ENCODE measurements at regions not wholly inside any gene's neighbourhood (a gene's known extent, or its start where the extent isn't known, plus 50 kb on each side); places are given as distances from the start of the nearest gene placed in this dataset.

GRCh38 chr3:116886202-116886893, 176.8 kb downstream of the TUSC7 start:
- TF ChIP-seq, protein P1, sequence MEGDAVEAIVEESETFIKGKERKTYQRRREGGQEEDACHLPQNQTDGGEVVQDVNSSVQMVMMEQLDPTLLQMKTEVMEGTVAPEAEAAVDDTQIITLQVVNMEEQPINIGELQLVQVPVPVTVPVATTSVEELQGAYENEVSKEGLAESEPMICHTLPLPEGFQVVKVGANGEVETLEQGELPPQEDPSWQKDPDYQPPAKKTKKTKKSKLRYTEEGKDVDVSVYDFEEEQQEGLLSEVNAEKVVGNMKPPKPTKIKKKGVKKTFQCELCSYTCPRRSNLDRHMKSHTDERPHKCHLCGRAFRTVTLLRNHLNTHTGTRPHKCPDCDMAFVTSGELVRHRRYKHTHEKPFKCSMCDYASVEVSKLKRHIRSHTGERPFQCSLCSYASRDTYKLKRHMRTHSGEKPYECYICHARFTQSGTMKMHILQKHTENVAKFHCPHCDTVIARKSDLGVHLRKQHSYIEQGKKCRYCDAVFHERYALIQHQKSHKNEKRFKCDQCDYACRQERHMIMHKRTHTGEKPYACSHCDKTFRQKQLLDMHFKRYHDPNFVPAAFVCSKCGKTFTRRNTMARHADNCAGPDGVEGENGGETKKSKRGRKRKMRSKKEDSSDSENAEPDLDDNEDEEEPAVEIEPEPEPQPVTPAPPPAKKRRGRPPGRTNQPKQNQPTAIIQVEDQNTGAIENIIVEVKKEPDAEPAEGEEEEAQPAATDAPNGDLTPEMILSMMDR (conservative IDR thresholded peaks at IDR 0.05) = no peak
- H3K4me1 Mint-ChIP-seq (ENCODE audit: unreplicated experiment) = no peaks in the 10 kb centered on the region
- H3K27me3 Mint-ChIP-seq = no peaks in the 10 kb centered on the region
- no peaks in the 10 kb centered on the region for H3K36me3 Mint-ChIP-seq
- H3K27ac Mint-ChIP-seq = no peak overlapping the region
- no peak for DNase-seq (ENCODE audit: extremely low spot score, unreplicated experiment)
- no peaks in the 10 kb centered on the region for H3K9me3 Mint-ChIP-seq
- H3K4me3 Mint-ChIP-seq = no peak overlapping the region

- TF ChIP-seq, protein P1 (conservative IDR thresholded peaks at IDR 0.05) = no peak
- no peaks in the 10 kb centered on the region for H3K27me3 Mint-ChIP-seq
- H3K36me3 Mint-ChIP-seq = no peaks in the 10 kb centered on the region
- no peak for DNase-seq (ENCODE audit: extremely low spot score, unreplicated experiment)
- peaks cover 4% of the 10 kb centered on the region for H3K4me1 Mint-ChIP-seq (ENCODE audit: unreplicated experiment)
- H3K9me3 Mint-ChIP-seq = peaks cover 4% of the 10 kb centered on the region
- no peak overlapping the region for H3K27ac Mint-ChIP-seq
- no peak overlapping the region for H3K4me3 Mint-ChIP-seq
Observed at GRCh38 chr3:116896116-116896515, 186.5 kb downstream of the TUSC7 start.

DNA sequence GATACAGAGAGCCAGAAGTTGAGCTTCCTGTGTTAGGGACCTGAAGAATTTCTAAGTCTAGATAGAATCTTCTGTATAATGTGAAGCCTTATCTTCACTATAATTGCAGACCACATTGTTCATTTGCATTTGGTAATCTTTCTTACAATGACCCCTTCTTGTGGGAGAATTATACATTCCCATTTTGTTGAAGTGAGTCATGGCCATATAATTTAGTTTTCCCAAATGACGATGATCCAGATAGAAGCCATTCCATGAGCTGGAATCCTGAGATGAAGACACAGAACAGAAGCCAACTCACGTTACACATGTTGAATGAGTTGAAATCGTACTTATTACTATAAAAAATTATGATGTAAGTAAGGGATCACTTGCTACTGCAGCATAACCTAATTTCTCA, 187.8 kb downstream of the TUSC7 start:
- Mint-ChIP-seq H3K4me1 (ENCODE audit: unreplicated experiment) (peaks cover 4% of the 10 kb centered on the region), H3K27ac (no peak overlapping the region), H3K36me3 (no peaks in the 10 kb centered on the region), H3K9me3 (peaks cover 4% of the 10 kb centered on the region), H3K4me3 (no peak overlapping the region), H3K27me3 (no peaks in the 10 kb centered on the region)
- TF ChIP-seq, protein P1 (conservative IDR thresholded peaks at IDR 0.05) = no peak
- no peak for DNase-seq (ENCODE audit: extremely low spot score, unreplicated experiment)

DNA sequence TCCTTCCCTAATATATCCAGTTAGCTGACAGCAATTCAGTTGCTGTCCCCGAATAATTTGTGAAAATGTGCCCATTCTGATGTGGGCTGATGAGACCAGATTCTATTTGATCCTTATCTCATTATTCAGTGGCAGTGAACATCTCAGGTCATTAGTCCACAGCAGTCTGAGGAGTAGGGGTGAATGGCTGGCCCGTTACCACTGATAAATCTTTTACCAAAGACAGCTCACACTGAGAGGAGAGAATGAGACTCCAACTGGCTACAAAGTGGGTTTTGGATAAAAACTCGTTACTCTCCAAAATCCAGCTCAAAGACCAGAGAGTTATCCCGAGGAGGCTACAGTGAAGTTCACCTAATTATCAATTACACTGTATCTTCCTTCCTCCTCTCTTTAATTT, 189.7 kb downstream of the TUSC7 start:
- Mint-ChIP-seq H3K36me3 (no peaks in the 10 kb centered on the region), H3K9me3 (no peaks in the 10 kb centered on the region), H3K27me3 (no peaks in the 10 kb centered on the region), H3K27ac (no peak overlapping the region), H3K4me3 (no peak overlapping the region), H3K4me1 (ENCODE audit: unreplicated experiment) (peaks cover 4% of the 10 kb centered on the region)
- TF ChIP-seq, protein P1 (conservative IDR thresholded peaks at IDR 0.05) = no peak
- DNase-seq (ENCODE audit: extremely low spot score, unreplicated experiment) = no peak

- no peak for DNase-seq (ENCODE audit: extremely low spot score, unreplicated experiment)
- no peaks in the 10 kb centered on the region for H3K36me3 Mint-ChIP-seq
- no peaks in the 10 kb centered on the region for H3K4me1 Mint-ChIP-seq (ENCODE audit: unreplicated experiment)
- TF ChIP-seq, protein P1 (conservative IDR thresholded peaks at IDR 0.05) = no peak
- no peaks in the 10 kb centered on the region for H3K27me3 Mint-ChIP-seq
- H3K9me3 Mint-ChIP-seq = no peaks in the 10 kb centered on the region
- no peak overlapping the region for H3K4me3 Mint-ChIP-seq
- H3K27ac Mint-ChIP-seq = no peak overlapping the region
Observed at GRCh38 chr3:116905334-116905733, 195.8 kb downstream of the TUSC7 start.

All from type B pancreatic cell (in vitro differentiated cells).